HEK293 (cell line): ENCODE measurements at regions not wholly inside any gene's neighbourhood (a gene's known extent, or its start where the extent isn't known, plus 50 kb on each side); places are given as distances from the start of the nearest gene placed in this dataset.

Experiments
- GLIS1 ChIP-seq: fragments of 450-650 bp; formaldehyde crosslinking; IDR thresholded peaks from 2 replicates; pipeline ENCODE4 v1.5.1; 2016; ENCODE audit warnings: missing biosample characterization, missing genetic modification characterization
- ZBTB17 ChIP-seq: fragments of 450-650 bp; formaldehyde crosslinking; IDR thresholded peaks from 2 replicates; pipeline ENCODE4 v1.5.1; 2016; ENCODE audit warnings: missing biosample characterization, missing genetic modification characterization
- ZNF335 ChIP-seq: fragments of 450-650 bp; formaldehyde crosslinking; conservative IDR thresholded peaks from 2 replicates; pipeline ENCODE4 v1.5.1; 2016; ENCODE audit warnings: missing biosample characterization, missing genetic modification characterization
- ZNF350 ChIP-seq: fragments of 450-650 bp; formaldehyde crosslinking; IDR thresholded peaks from 2 replicates; pipeline ENCODE4 v1.5.0; 2017; ENCODE audit warnings: missing biosample characterization, mild to moderate bottlenecking, missing genetic modification characterization
- ZNF555 ChIP-seq: fragments of 450-650 bp; formaldehyde crosslinking; conservative IDR thresholded peaks from 2 replicates; pipeline ENCODE4 v1.5.1; 2017; ENCODE audit warnings: missing biosample characterization, mild to moderate bottlenecking, missing genetic modification characterization, inconsistent platforms
- ZNF707 ChIP-seq: fragments of 450-650 bp; formaldehyde crosslinking; IDR thresholded peaks from 2 replicates; pipeline ENCODE4 v1.5.1; 2016; ENCODE audit warnings: missing biosample characterization, missing genetic modification characterization
- ZNF768 ChIP-seq: fragments of 450-650 bp; formaldehyde crosslinking; IDR thresholded peaks from 2 replicates; pipeline ENCODE4 v1.5.1; 2018; ENCODE audit warnings: missing biosample characterization, mild to moderate bottlenecking, missing genetic modification characterization
- ZNF777 ChIP-seq: fragments of 450-650 bp; formaldehyde crosslinking; IDR thresholded peaks from 2 replicates; pipeline ENCODE4 v1.5.1; 2017; ENCODE audit warnings: missing biosample characterization, missing genetic modification characterization, borderline replicate concordance
- TF ChIP-seq, protein P1 (sequence below): fragments of 450-650 bp; formaldehyde crosslinking; IDR thresholded peaks from 2 replicates; pipeline ENCODE4 v1.5.1; 2016; ENCODE audit warnings: missing biosample characterization, missing genetic modification characterization
- TF ChIP-seq, protein P2 (sequence below): fragments of 450-650 bp; formaldehyde crosslinking; IDR thresholded peaks from 2 replicates; pipeline ENCODE4 v1.5.1; 2016; ENCODE audit warnings: missing biosample characterization, missing genetic modification characterization
- TF ChIP-seq, protein P3 (sequence below): fragments of 450-650 bp; formaldehyde crosslinking; IDR thresholded peaks from 2 replicates; pipeline ENCODE4 v1.5.1; 2016; ENCODE audit warnings: missing biosample characterization, missing genetic modification characterization
- TF ChIP-seq, protein P4 (sequence below): fragments of 450-650 bp; formaldehyde crosslinking; IDR thresholded peaks from 2 replicates; pipeline ENCODE4 v1.5.1; 2016; ENCODE audit warnings: missing biosample characterization, missing genetic modification characterization

GRCh38 chr12:127043731-127044130 is 1223.2 kb upstream of the TMEM132C start:
- no peak for TF ChIP-seq ZBTB17 (tag by site-specific recombination)
- TF ChIP-seq GLIS1 (tag by site-specific recombination): no peak
- TF ChIP-seq, protein P1, sequence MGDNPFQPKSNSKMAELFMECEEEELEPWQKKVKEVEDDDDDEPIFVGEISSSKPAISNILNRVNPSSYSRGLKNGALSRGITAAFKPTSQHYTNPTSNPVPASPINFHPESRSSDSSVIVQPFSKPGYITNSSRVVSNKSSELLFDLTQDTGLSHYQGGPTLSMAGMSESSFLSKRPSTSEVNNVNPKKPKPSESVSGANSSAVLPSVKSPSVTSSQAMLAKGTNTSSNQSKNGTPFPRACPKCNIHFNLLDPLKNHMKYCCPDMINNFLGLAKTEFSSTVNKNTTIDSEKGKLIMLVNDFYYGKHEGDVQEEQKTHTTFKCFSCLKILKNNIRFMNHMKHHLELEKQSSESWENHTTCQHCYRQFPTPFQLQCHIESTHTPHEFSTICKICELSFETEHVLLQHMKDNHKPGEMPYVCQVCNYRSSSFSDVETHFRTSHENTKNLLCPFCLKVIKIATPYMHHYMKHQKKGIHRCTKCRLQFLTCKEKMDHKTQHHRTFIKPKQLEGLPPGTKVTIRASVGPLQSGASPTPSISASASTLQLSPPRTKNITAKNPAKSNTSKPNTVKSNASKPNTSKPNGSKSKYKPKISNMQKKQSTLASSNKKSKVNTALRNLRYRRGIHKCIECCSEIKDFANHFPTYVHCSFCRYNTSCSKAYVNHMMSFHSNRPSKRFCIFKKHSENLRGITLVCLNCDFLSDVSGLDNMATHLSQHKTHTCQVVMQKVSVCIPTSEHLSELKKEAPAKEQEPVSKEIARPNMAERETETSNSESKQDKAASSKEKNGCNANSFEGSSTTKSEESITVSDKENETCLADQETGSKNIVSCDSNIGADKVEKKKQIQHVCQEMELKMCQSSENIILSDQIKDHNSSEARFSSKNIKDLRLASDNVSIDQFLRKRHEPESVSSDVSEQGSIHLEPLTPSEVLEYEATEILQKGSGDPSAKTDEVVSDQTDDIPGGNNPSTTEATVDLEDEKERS (tag by site-specific recombination): no peak
- TF ChIP-seq ZNF350: no peak
- TF ChIP-seq, protein P2, sequence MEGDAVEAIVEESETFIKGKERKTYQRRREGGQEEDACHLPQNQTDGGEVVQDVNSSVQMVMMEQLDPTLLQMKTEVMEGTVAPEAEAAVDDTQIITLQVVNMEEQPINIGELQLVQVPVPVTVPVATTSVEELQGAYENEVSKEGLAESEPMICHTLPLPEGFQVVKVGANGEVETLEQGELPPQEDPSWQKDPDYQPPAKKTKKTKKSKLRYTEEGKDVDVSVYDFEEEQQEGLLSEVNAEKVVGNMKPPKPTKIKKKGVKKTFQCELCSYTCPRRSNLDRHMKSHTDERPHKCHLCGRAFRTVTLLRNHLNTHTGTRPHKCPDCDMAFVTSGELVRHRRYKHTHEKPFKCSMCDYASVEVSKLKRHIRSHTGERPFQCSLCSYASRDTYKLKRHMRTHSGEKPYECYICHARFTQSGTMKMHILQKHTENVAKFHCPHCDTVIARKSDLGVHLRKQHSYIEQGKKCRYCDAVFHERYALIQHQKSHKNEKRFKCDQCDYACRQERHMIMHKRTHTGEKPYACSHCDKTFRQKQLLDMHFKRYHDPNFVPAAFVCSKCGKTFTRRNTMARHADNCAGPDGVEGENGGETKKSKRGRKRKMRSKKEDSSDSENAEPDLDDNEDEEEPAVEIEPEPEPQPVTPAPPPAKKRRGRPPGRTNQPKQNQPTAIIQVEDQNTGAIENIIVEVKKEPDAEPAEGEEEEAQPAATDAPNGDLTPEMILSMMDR (tag by site-specific recombination): no peak
- TF ChIP-seq, protein P3, sequence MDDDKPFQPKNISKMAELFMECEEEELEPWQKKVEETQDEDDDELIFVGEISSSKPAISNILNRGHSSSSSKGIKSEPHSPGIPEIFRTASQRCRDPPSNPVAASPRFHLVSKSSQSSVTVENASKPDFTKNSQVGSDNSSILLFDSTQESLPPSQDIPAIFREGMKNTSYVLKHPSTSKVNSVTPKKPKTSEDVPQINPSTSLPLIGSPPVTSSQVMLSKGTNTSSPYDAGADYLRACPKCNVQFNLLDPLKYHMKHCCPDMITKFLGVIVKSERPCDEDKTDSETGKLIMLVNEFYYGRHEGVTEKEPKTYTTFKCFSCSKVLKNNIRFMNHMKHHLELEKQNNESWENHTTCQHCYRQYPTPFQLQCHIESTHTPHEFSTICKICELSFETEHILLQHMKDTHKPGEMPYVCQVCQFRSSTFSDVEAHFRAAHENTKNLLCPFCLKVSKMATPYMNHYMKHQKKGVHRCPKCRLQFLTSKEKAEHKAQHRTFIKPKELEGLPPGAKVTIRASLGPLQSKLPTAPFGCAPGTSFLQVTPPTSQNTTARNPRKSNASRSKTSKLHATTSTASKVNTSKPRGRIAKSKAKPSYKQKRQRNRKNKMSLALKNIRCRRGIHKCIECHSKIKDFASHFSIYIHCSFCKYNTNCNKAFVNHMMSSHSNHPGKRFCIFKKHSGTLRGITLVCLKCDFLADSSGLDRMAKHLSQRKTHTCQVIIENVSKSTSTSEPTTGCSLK (tag by site-specific recombination): no peak
- no peak for TF ChIP-seq ZNF777 (tag by site-specific recombination)
- TF ChIP-seq, protein P4, sequence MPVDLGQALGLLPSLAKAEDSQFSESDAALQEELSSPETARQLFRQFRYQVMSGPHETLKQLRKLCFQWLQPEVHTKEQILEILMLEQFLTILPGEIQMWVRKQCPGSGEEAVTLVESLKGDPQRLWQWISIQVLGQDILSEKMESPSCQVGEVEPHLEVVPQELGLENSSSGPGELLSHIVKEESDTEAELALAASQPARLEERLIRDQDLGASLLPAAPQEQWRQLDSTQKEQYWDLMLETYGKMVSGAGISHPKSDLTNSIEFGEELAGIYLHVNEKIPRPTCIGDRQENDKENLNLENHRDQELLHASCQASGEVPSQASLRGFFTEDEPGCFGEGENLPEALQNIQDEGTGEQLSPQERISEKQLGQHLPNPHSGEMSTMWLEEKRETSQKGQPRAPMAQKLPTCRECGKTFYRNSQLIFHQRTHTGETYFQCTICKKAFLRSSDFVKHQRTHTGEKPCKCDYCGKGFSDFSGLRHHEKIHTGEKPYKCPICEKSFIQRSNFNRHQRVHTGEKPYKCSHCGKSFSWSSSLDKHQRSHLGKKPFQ (tag by site-specific recombination): no peak
- TF ChIP-seq ZNF555 (tag by site-specific recombination): no peak
- TF ChIP-seq ZNF768 (tag by site-specific recombination): no peak
- TF ChIP-seq ZNF707 (tag by site-specific recombination): no peak
- no peak for TF ChIP-seq ZNF335 (tag by site-specific recombination)
